DND-41 (cell line): ENCODE measurements at regions not wholly inside any gene's neighbourhood (a gene's known extent, or its start where the extent isn't known, plus 50 kb on each side); places are given as distances from the start of the nearest gene placed in this dataset.

Source experiments
- ATAC-seq: fragments of 200-7000 bp; cut with Tn5 transposase; 3 replicates; pipeline ENCODE4 v1.9.1; 2021; ENCODE audit warnings: low read depth; ENCODE audit not compliant: insufficient read depth
- DNase-seq: peaks from one replicate; pipeline ENCODE4 v3.0.0-alpha.2; 2020
- H2AFZ ChIP-seq: 2 replicates; pipeline ENCODE4 v1.6.0; 2012; ENCODE audit warnings: low read depth, low read length
- H3K27ac ChIP-seq: 2 replicates; pipeline ENCODE4 v1.5.1; 2012; ENCODE audit warnings: low read length, inconsistent platforms
- H3K27me3 ChIP-seq: fragments of 200-600 bp; sonication (generic); 2 replicates; pipeline ENCODE4 v1.6.0; 2012; ENCODE audit warnings: low read length, mild to moderate bottlenecking, inconsistent platforms; ENCODE audit not compliant: insufficient read depth, poor library complexity
- H3K36me3 ChIP-seq: 2 replicates; pipeline ENCODE4 v1.5.1; 2012; ENCODE audit warnings: low read length, inconsistent platforms; ENCODE audit not compliant: insufficient read depth
- H3K4me1 ChIP-seq: 2 replicates; pipeline ENCODE4 v1.5.1; 2012; ENCODE audit warnings: mild to moderate bottlenecking, low read length; ENCODE audit not compliant: insufficient read depth
- H3K4me2 ChIP-seq: 2 replicates; pipeline ENCODE4 v1.6.0; 2012; ENCODE audit warnings: mild to moderate bottlenecking, moderate library complexity, low read length, inconsistent platforms; ENCODE audit not compliant: insufficient read depth
- H3K4me3 ChIP-seq, 2 experiments: fragments of 200-600 bp in 1 of 2; shearing (Covaris generic) in 1 of 2; 2 replicates each; pipeline ENCODE4 v1.5.1; 2012 to 2016; ENCODE audit warnings: inconsistent platforms in 2 of 2, low read length in 2 of 2, mild to moderate bottlenecking in 2 of 2, low read depth in 1 of 2, moderate library complexity in 1 of 2
- H3K79me2 ChIP-seq: 2 replicates; pipeline ENCODE4 v1.6.0; 2012; ENCODE audit warnings: low read length, inconsistent platforms; ENCODE audit not compliant: insufficient read depth
- H3K9ac ChIP-seq: 2 replicates; pipeline ENCODE4 v1.6.0; 2012; ENCODE audit warnings: low read depth, mild to moderate bottlenecking, inconsistent platforms, low read length, moderate library complexity
- H3K9me3 ChIP-seq: 2 replicates; pipeline ENCODE4 v1.5.1; 2012; ENCODE audit warnings: low read length, moderate library complexity, mild to moderate bottlenecking, inconsistent platforms; ENCODE audit not compliant: insufficient read depth, severe bottlenecking
- H4K20me1 ChIP-seq: 2 replicates; pipeline ENCODE4 v1.6.0; 2012; ENCODE audit warnings: low read length; ENCODE audit not compliant: insufficient read depth
- CTCF ChIP-seq: IDR thresholded peaks from 2 replicates; pipeline ENCODE4 v1.5.1; 2012; ENCODE audit warnings: borderline replicate concordance, low read length, moderate library complexity, mild to moderate bottlenecking; ENCODE audit not compliant: poor library complexity, severe bottlenecking; ENCODE audit errors: extremely low read depth
- EZH2 ChIP-seq: IDR thresholded peaks from 3 replicates; pipeline ENCODE4 v1.6.1; 2012; ENCODE audit warnings: borderline replicate concordance, low read depth, mild to moderate bottlenecking, moderate library complexity, low read length, inconsistent platforms; ENCODE audit not compliant: severe bottlenecking

GRCh38 chr10:106495931-106496330, 668.6 kb downstream of the SORCS1 start:
- Histone ChIP-seq H3K4me1 (no peaks in the 10 kb centered on the region), H3K27me3 (no peaks in the 10 kb centered on the region), H3K27ac (no peak overlapping the region), H2AFZ (no peak overlapping the region), H3K9ac (no peak overlapping the region), H4K20me1 (no peaks in the 10 kb centered on the region), H3K4me3 (no peak overlapping the region), H3K4me2 (no peak overlapping the region), H3K9me3 (no peaks in the 10 kb centered on the region), H3K36me3 (no peaks in the 10 kb centered on the region), H3K79me2 (no peaks in the 10 kb centered on the region)
- DNase-seq, result no peak
- no peak for TF ChIP-seq CTCF
- TF ChIP-seq EZH2, result no peak
- ATAC-seq, result no peak

- DNase-seq, result no peak
- H3K27ac ChIP-seq, result no peak overlapping the region
- TF ChIP-seq CTCF, result no peak
- no peak for TF ChIP-seq EZH2
These were observed 670.8 kb downstream of the SORCS1 start for GRCh38 chr10:106493751-106494150.

GRCh38 chr10:106493226-106493625, 671.3 kb downstream of the SORCS1 start:
- H3K4me3 ChIP-seq, result no peak overlapping the region
- H2AFZ ChIP-seq, result no peak overlapping the region
- H3K27me3 ChIP-seq, result no peaks in the 10 kb centered on the region
- DNase-seq (no peak), ATAC-seq (no peak)
- no peaks in the 10 kb centered on the region for H3K4me1 ChIP-seq
- H3K79me2 ChIP-seq, result no peaks in the 10 kb centered on the region
- H3K9ac ChIP-seq, result no peak overlapping the region
- no peak overlapping the region for H3K27ac ChIP-seq
- TF ChIP-seq CTCF, result no peak
- no peak for TF ChIP-seq EZH2
- no peak overlapping the region for H3K4me2 ChIP-seq
- H3K36me3 ChIP-seq, result no peaks in the 10 kb centered on the region
- no peaks in the 10 kb centered on the region for H4K20me1 ChIP-seq
- H3K9me3 ChIP-seq, result no peaks in the 10 kb centered on the region

More at GRCh38 chr10:106493751-106494150, 670.8 kb downstream of the SORCS1 start:
- Histone ChIP-seq H3K79me2 (no peaks in the 10 kb centered on the region), H4K20me1 (no peaks in the 10 kb centered on the region), H3K9me3 (no peaks in the 10 kb centered on the region), H3K27me3 (no peaks in the 10 kb centered on the region), H2AFZ (no peak overlapping the region), H3K4me3 (no peak overlapping the region), H3K4me2 (no peak overlapping the region), H3K36me3 (no peaks in the 10 kb centered on the region), H3K9ac (no peak overlapping the region), H3K4me1 (no peaks in the 10 kb centered on the region)
- no peak for ATAC-seq

- Histone ChIP-seq H3K4me2 (no peak overlapping the region), H3K27ac (no peak overlapping the region), H3K79me2 (no peaks in the 10 kb centered on the region), H3K27me3 (no peaks in the 10 kb centered on the region), H4K20me1 (no peaks in the 10 kb centered on the region), H2AFZ (no peak overlapping the region), H3K4me3 (no peak overlapping the region), H3K9me3 (no peaks in the 10 kb centered on the region), H3K36me3 (no peaks in the 10 kb centered on the region), H3K9ac (no peak overlapping the region), H3K4me1 (no peaks in the 10 kb centered on the region)
- TF ChIP-seq EZH2 (no peak), CTCF (no peak)
- no peak for ATAC-seq
- DNase-seq, result no peak
These were observed 676.8 kb downstream of the SORCS1 start for GRCh38 chr10:106487726-106488125.
